ENCODE measurements at regions not wholly inside any gene's neighbourhood (a gene's known extent, or its start where the extent isn't known, plus 50 kb on each side); places are given as distances from the start of the nearest gene placed in this dataset.
A peak's percentile ranks its signal among the peaks of the same experiment; 100 is the strongest.

DNA sequence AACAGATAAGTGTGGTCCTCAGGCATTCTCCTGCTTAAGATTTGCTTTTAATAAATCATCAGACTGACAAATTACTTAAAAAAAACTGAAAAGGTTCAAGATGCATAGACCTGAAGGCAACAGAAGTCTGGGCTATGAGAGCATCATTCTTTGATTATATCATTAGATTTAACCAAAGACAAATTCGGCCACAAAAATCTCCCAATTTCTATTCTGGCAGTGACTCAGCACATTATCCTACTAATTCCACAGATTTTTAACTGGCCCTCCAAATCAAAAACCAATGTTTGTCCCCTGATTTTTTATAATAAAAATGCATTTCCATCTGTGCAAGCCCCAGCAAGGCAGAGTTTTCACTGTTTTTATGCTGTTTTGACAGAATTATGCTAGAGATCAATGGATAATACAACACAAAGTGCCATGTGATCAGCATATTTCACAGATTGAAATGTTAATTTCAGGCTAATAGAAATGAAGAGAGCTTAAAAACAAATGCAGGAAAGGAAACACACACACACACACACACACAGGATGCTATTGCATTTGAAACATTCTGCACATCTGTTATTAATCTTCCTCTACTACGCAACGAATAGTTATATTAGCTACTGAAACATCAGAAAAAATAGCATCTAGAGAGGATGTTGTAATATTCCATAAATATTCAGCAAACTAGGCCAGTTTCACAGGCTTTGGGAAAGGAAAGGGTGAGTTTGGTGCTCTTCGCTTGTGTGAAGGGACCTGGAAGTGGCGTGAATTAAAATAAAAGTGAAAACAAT lies 177.6 kb upstream of the ST8SIA4 start:
- FAIRE-seq (no peak), DNase-seq (peak in 1 of 5 donors; percentile 8)
- no peak overlapping the region for H3K4me3 ChIP-seq (ENCODE audit: low read length in 3 of 3)
- H3K4me1 ChIP-seq (ENCODE audit: control insufficient read depth in 2 of 3, insufficient read depth in 2 of 3, low read depth in 1 of 3, low read length in 3 of 3): no peaks in the 10 kb centered on the region
- no peaks in the 10 kb centered on the region for H3K9me3 ChIP-seq (ENCODE audit: control insufficient read depth in 2 of 3, insufficient read depth in 1 of 3, low read length in 3 of 3)
- TF ChIP-seq, protein P1, sequence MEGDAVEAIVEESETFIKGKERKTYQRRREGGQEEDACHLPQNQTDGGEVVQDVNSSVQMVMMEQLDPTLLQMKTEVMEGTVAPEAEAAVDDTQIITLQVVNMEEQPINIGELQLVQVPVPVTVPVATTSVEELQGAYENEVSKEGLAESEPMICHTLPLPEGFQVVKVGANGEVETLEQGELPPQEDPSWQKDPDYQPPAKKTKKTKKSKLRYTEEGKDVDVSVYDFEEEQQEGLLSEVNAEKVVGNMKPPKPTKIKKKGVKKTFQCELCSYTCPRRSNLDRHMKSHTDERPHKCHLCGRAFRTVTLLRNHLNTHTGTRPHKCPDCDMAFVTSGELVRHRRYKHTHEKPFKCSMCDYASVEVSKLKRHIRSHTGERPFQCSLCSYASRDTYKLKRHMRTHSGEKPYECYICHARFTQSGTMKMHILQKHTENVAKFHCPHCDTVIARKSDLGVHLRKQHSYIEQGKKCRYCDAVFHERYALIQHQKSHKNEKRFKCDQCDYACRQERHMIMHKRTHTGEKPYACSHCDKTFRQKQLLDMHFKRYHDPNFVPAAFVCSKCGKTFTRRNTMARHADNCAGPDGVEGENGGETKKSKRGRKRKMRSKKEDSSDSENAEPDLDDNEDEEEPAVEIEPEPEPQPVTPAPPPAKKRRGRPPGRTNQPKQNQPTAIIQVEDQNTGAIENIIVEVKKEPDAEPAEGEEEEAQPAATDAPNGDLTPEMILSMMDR (IDR thresholded peaks at IDR 0.05; ENCODE audit: borderline replicate concordance, extremely low read depth, insufficient read depth): no peak
- H3K36me3 ChIP-seq (ENCODE audit: control insufficient read depth in 2 of 3, insufficient read depth in 3 of 3, low read length in 3 of 3): no peaks in the 10 kb centered on the region
- no peaks in the 10 kb centered on the region for H3K27me3 ChIP-seq (ENCODE audit: control insufficient read depth, insufficient read depth, low read length)
- H3K27ac ChIP-seq (ENCODE audit: low read depth in 2 of 2, low read length in 2 of 2): no peak overlapping the region
- intact Hi-C loops (cut with DNase I): no loop called here
- H3K9ac ChIP-seq (ENCODE audit: low read length in 3 of 3): no peak overlapping the region

DNA sequence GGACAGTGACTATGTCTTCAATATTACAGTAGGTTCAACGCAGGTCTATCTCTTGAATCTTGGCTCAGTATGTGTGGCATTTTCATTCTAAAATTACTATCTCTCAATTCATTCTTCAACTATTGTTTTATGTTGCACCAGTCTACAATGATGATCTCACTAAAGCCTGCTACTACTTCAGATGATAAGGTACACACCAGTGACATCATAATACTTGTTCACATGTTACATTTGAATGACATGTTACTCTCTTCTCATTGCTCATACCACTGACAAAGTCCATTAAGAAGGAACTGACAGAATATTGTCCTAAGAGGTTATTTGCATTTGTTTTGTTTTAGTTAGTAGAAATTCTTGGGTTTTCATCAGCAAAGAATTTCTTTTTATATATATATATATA lies 165.2 kb upstream of the ST8SIA4 start:
- no peaks in the 10 kb centered on the region for H3K4me1 ChIP-seq (ENCODE audit: control insufficient read depth in 2 of 3, insufficient read depth in 2 of 3, low read depth in 1 of 3, low read length in 3 of 3)
- no peak overlapping the region for H3K4me3 ChIP-seq (ENCODE audit: low read length in 3 of 3)
- no peaks in the 10 kb centered on the region for H3K9me3 ChIP-seq (ENCODE audit: control insufficient read depth in 2 of 3, insufficient read depth in 1 of 3, low read length in 3 of 3)
- FAIRE-seq: no peak
- H3K27me3 ChIP-seq (ENCODE audit: control insufficient read depth, insufficient read depth, low read length): no peaks in the 10 kb centered on the region
- H3K27ac ChIP-seq (ENCODE audit: low read depth in 2 of 2, low read length in 2 of 2): no peak overlapping the region
- H3K9ac ChIP-seq (ENCODE audit: low read length in 3 of 3): no peak overlapping the region
- no peak for DNase-seq
- H3K36me3 ChIP-seq (ENCODE audit: control insufficient read depth in 2 of 3, insufficient read depth in 3 of 3, low read length in 3 of 3): no peaks in the 10 kb centered on the region
- intact Hi-C loops (cut with DNase I): no loop called here
- TF ChIP-seq, protein P1 (IDR thresholded peaks at IDR 0.05; ENCODE audit: borderline replicate concordance, extremely low read depth, insufficient read depth): no peak

DNA sequence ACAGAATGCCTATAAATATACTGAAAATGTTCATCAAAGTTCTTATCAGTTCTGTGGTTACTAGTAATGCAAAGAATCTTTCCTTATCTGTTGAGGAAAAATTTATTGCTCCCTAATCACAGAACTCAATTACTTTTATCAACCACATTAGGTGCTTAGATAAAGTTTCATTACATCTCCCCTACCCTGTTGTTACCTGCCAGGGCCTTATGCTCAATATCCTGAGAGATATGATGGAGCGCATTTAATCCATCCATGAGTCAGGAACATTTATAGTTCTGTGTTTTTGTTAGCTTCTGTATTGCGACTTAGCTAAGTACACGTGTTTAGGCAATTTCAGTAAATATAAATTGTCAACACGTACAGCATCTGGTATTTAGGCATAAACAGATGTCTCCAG lies 164.3 kb upstream of the ST8SIA4 start:
- H3K4me1 ChIP-seq (ENCODE audit: control insufficient read depth in 2 of 3, insufficient read depth in 2 of 3, low read depth in 1 of 3, low read length in 3 of 3): no peaks in the 10 kb centered on the region
- H3K36me3 ChIP-seq (ENCODE audit: control insufficient read depth in 2 of 3, insufficient read depth in 3 of 3, low read length in 3 of 3): no peaks in the 10 kb centered on the region
- no peak overlapping the region for H3K9ac ChIP-seq (ENCODE audit: low read length in 3 of 3)
- H3K4me3 ChIP-seq (ENCODE audit: low read length in 3 of 3): no peak overlapping the region
- H3K27ac ChIP-seq (ENCODE audit: low read depth in 2 of 2, low read length in 2 of 2): no peak overlapping the region
- no peaks in the 10 kb centered on the region for H3K27me3 ChIP-seq (ENCODE audit: control insufficient read depth, insufficient read depth, low read length)
- FAIRE-seq (no peak), DNase-seq (peak in 1 of 5 donors; percentile 14)
- TF ChIP-seq, protein P1 (IDR thresholded peaks at IDR 0.05; ENCODE audit: borderline replicate concordance, extremely low read depth, insufficient read depth): no peak
- H3K9me3 ChIP-seq (ENCODE audit: control insufficient read depth in 2 of 3, insufficient read depth in 1 of 3, low read length in 3 of 3): no peaks in the 10 kb centered on the region
- intact Hi-C loops (cut with DNase I): no loop called here
